Glutamatergic neuron (in vitro differentiated cells): ENCODE measurements at regions not wholly inside any gene's neighbourhood (a gene's known extent, or its start where the extent isn't known, plus 50 kb on each side); places are given as distances from the start of the nearest gene placed in this dataset.
A peak's percentile ranks its signal among the peaks of the same experiment; 100 is the strongest.

ENCODE experiments used
- DNase-seq: peaks from one replicate; pipeline ENCODE4 v3.0.0; 2022
- H3K27ac Mint-ChIP-seq: one replicate; pipeline ENCODE4 v1.8.0; 2020; ENCODE audit warnings: mild to moderate bottlenecking, mixed read lengths, inconsistent platforms; ENCODE audit not compliant: unreplicated experiment
- H3K27me3 Mint-ChIP-seq: one replicate; pipeline ENCODE4 v1.8.0; 2020; ENCODE audit warnings: mild to moderate bottlenecking, moderate library complexity, mixed read lengths, inconsistent platforms; ENCODE audit not compliant: unreplicated experiment
- H3K36me3 Mint-ChIP-seq: one replicate; pipeline ENCODE4 v1.8.0; 2020; ENCODE audit warnings: mild to moderate bottlenecking, mixed read lengths, inconsistent platforms; ENCODE audit not compliant: unreplicated experiment
- H3K4me1 Mint-ChIP-seq: one replicate; pipeline ENCODE4 v1.8.0; 2020; ENCODE audit warnings: mild to moderate bottlenecking, low read depth, mixed read lengths, inconsistent platforms; ENCODE audit not compliant: unreplicated experiment
- H3K4me3 Mint-ChIP-seq: one replicate; pipeline ENCODE4 v1.8.0; 2020; ENCODE audit warnings: mild to moderate bottlenecking, mixed read lengths, inconsistent platforms; ENCODE audit not compliant: unreplicated experiment
- H3K9me3 Mint-ChIP-seq: one replicate; pipeline ENCODE4 v1.8.0; 2020; ENCODE audit warnings: mild to moderate bottlenecking, moderate library complexity, mixed read lengths, inconsistent platforms; ENCODE audit not compliant: unreplicated experiment
- CTCF ChIP-seq: fragments of 200-600 bp; sonication (generic); IDR thresholded peaks from one replicate; pipeline ENCODE4 v1.5.0; 2021; ENCODE audit not compliant: partially characterized antibody, unreplicated experiment

- no peak for DNase-seq
- Mint-ChIP-seq H3K36me3 (no peaks in the 10 kb centered on the region), H3K27me3 (peaks cover 4% of the 10 kb centered on the region), H3K9me3 (peaks cover 4% of the 10 kb centered on the region), H3K4me1 (peaks cover 15% of the 10 kb centered on the region), H3K27ac (no peak overlapping the region), H3K4me3 (no peak overlapping the region)
- TF ChIP-seq CTCF, result no peak
Observed at GRCh38 chr11:135043434-135043833, 631.4 kb upstream of the B3GAT1 start.

GRCh38 chr11:135037828-135038227 is 625.8 kb upstream of the B3GAT1 start:
- peaks cover 6% of the 10 kb centered on the region for H3K36me3 Mint-ChIP-seq
- TF ChIP-seq CTCF, result no peak
- no peak overlapping the region for H3K27ac Mint-ChIP-seq
- H3K4me1 Mint-ChIP-seq, result no peaks in the 10 kb centered on the region
- no peaks in the 10 kb centered on the region for H3K9me3 Mint-ChIP-seq
- no peak for DNase-seq
- no peak overlapping the region for H3K4me3 Mint-ChIP-seq
- H3K27me3 Mint-ChIP-seq, result peaks cover 2% of the 10 kb centered on the region

DNA sequence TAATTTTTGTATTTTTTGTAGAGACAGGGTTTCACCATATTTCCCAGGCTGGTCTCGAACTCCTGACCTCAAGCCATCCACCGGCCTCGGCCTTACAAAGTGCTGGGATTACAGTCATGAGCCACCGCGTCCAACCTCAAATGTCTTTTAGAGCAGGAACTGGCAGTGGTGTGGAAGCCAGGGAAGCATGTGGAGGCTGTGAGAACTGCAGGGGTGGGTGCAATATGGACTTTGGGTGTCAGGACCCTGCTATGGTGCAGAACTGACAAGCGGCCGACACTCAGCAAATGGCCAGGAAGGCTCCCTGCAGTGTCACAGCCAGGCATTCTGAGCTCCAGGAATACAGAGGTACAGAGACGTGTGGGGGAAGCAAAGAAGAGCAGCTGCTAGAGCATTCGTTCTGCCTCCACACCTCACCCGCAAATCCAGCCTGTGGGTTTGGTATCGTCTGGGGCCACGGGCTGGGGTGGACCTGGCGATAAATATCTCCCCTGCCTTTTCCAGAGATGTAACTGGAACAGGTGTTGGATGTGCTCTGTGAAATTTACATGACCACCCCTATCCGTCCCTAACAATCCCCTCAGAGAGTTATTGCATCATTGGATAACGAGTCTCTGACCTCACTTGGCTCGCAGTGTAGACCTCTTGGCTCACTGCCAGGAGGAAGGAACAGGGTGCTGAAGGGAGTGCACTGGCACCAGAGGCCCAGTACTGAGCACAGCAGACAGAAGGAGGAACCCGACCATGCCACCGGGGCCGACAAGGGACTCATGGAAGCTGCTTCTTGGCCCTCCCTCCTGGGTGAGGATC is 624.7 kb upstream of the B3GAT1 start:
- no peaks in the 10 kb centered on the region for H3K4me1 Mint-ChIP-seq
- H3K4me3 Mint-ChIP-seq, result no peak overlapping the region
- no peaks in the 10 kb centered on the region for H3K9me3 Mint-ChIP-seq
- DNase-seq, result no peak
- H3K27me3 Mint-ChIP-seq, result peaks cover 1% of the 10 kb centered on the region
- no peak overlapping the region for H3K27ac Mint-ChIP-seq
- TF ChIP-seq CTCF, result no peak
- H3K36me3 Mint-ChIP-seq, result peaks cover 6% of the 10 kb centered on the region

- H3K4me3 Mint-ChIP-seq, result no peak overlapping the region
- H3K9me3 Mint-ChIP-seq, result no peaks in the 10 kb centered on the region
- peak overlapping the region; percentile 9 for H3K27ac Mint-ChIP-seq
- peaks cover 6% of the 10 kb centered on the region for H3K36me3 Mint-ChIP-seq
- H3K4me1 Mint-ChIP-seq, result no peaks in the 10 kb centered on the region
- DNase-seq, result no peak
- no peak for TF ChIP-seq CTCF
- H3K27me3 Mint-ChIP-seq, result peaks cover 1% of the 10 kb centered on the region
Observed at GRCh38 chr11:135035282-135035681, 623.2 kb upstream of the B3GAT1 start.

DNA sequence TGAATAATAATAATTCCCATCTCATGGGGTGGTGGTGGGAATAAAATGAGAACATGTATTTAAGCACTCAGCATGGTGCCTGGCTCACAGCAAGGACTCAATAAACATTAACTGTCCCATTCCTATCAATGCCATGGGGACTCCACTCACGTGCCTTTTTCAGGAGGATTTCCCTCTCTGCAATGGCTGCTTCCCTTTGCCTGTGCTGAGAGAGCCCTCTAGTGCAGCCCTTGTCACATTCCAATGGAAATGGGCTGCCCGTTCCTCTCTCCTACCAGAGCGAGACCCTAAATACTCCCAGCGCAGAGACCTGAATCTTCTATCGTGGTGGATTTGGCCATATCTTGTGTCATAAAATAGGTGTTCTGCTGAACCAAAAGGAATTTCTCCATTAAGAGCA is 621.5 kb upstream of the B3GAT1 start:
- Mint-ChIP-seq H3K36me3 (peaks cover 6% of the 10 kb centered on the region), H3K4me3 (no peak overlapping the region), H3K27ac (no peak overlapping the region), H3K4me1 (no peaks in the 10 kb centered on the region), H3K27me3 (peaks cover 1% of the 10 kb centered on the region), H3K9me3 (no peaks in the 10 kb centered on the region)
- DNase-seq, result peak; percentile 57
- TF ChIP-seq CTCF, result no peak
